SH-SY5Y (cell line): ENCODE measurements at regions not wholly inside any gene's neighbourhood (a gene's known extent, or its start where the extent isn't known, plus 50 kb on each side); places are given as distances from the start of the nearest gene placed in this dataset.

Experiments
- GATA2 ChIP-seq: IDR thresholded peaks from 2 replicates; pipeline ENCODE4 v1.6.1; 2011; ENCODE audit warnings: mild to moderate bottlenecking, low read depth, low read length
- GATA3 ChIP-seq: IDR thresholded peaks from 2 replicates; pipeline ENCODE4 v1.6.1; 2011; ENCODE audit warnings: low read depth, mild to moderate bottlenecking, low read length, moderate library complexity

GRCh38 chr6:134406311-134406710 lies 88.4 kb upstream of the SGK1 start:
- TF ChIP-seq GATA3 (no peak), GATA2 (no peak)
